CD1c-positive myeloid dendritic cell (primary cell): ENCODE measurements at regions not wholly inside any gene's neighbourhood (a gene's known extent, or its start where the extent isn't known, plus 50 kb on each side); places are given as distances from the start of the nearest gene placed in this dataset.
"Not testable (repeated sequence)": the region's sequence is repeated elsewhere in the genome, so short reads cannot be mapped to it uniquely, and the experiment has no call there.

Experiments
- DNase-seq: peaks from one replicate; pipeline ENCODE4 v3.0.0-alpha.2; 2016; ENCODE audit errors: extremely low spot score

DNA sequence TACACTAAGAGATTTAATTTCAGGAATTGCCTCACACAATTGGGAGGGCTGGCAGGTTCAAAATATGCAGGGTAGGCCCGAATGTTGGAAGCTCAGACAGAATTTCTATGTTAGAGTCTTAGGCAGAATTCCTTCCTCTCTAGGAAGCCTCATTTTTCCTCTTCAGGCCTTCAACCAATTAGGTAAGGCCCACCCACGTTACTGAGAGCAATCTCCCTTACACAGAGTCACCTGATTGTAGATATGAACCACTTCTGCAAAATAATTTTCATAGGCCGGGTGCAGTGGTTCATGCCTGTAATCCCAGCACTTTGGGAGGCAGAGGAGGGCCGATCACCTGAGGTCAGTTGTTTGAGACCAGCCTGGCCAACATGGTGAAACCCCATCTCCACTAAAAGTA, 50.2 kb upstream of the HIVEP1 start:
- no peak for DNase-seq

DNA sequence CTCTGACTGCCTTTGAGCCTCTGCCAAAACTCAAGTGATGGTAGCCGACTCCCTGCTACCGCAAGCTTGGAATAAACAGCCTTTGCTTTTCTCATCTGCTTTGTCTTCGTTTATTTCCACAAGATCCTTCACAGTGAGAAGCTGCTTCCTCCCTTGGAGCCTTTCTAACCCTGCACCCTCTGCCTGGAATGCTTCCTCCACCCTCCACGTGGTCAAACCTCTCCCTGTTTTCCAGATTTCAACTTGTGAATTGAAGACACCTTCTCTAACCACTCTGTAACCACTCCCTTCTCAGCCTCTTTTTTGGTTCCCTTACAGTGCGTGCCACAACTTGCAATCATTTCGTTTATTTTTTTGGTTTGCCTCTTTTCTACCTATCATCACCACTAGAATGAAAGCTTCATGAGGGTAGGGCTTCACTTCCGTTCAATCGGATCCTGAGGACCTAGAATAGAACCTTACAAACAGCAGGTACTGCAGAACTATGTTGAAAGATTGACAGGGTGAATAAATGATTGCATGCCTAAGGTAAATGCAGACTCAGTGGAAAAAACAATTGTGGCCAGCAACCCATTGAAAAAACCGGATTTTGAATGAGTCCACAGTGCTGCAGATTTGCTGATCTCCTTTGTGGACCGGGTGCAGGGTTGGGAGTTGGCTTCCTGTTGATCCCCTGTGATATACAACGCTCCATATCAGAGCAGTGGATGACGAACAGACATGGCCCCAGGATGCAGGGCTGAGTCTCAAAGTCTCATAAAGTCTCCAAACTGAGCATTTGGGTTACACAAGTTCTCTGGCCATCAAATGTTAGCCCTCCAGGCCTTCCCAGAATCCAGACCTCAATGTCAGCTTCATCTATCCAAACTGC, 51.0 kb upstream of the HIVEP1 start:
- no peak for DNase-seq

DNA sequence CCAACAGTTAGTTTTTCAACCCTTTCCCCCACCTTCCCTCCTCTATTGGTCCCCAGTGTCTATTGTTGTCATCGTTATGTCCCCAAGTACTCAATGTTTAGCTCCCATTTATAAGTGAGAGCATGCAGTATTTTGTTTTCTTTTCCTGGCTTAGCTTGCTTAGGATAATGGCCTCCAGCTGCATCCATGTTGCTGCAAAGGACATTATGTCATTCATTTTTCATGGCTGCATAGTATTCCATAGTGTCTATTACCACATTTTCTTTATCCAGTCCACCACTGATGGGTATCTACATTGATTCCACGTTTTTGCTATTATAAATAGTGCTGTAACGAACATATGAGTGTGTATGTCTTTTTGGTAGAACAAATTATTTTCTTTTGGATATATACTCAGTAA, 55.3 kb upstream of the HIVEP1 start:
- no peak for DNase-seq

GRCh38 chr6:11953641-11954040, 58.5 kb upstream of the HIVEP1 start:
- no peak for DNase-seq

GRCh38 chr6:11952316-11952715, 59.8 kb upstream of the HIVEP1 start:
- DNase-seq: no peak

DNA sequence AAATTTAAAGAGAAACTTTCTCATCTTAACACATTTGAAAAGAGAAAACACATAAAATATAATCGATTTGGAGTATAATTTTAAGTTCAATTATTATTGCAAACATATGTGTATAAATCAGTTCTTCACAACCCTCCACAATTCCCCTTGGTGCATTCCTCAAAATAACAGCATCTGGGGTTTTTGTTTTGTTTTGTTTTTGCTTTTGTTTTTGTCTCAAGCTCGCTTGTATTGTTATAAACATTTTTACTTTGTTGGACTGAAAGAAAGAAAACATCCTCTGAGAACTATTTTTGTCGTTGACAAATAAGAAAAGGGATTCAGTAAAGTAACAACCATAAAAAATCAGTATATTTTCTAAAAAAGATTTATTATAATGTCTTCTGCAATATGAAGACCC, 60.2 kb upstream of the HIVEP1 start:
- no peak for DNase-seq

- DNase-seq: no peak
Measured at GRCh38 chr6:11950109-11950508, 62.0 kb upstream of the HIVEP1 start.

- no peak for DNase-seq
Measured at GRCh38 chr6:11947575-11947974, 64.5 kb upstream of the HIVEP1 start.

- DNase-seq: no peak
Measured at GRCh38 chr6:11947063-11947462, 65.0 kb upstream of the HIVEP1 start.

DNA sequence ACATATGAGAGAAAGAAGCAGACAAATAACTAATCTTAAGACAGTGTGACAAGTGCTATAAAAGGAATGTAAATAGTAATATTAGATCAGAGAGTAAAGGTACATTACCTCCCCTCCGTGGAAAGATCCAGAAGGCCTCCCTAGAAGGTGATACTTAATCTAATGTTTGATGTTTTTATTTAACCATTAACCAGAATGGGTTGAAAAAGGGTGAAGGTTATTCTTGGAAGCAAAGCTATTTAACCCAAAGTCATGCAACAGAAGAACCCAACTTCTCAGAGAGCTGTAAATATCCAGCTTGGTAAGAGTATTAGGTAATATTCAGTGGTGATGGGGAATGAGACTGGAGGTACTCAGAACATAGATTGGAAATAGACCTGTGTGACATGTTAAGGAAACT, 68.0 kb upstream of the HIVEP1 start:
- DNase-seq: no peak

- DNase-seq: no peak
Measured at GRCh38 chr6:11943060-11943459, 69.1 kb upstream of the HIVEP1 start.

GRCh38 chr6:11942185-11942864, 69.8 kb upstream of the HIVEP1 start:
- DNase-seq: no peak

- DNase-seq: not testable (repeated sequence)
Measured at GRCh38 chr6:11940532-11941166, 71.5 kb upstream of the HIVEP1 start.

DNA sequence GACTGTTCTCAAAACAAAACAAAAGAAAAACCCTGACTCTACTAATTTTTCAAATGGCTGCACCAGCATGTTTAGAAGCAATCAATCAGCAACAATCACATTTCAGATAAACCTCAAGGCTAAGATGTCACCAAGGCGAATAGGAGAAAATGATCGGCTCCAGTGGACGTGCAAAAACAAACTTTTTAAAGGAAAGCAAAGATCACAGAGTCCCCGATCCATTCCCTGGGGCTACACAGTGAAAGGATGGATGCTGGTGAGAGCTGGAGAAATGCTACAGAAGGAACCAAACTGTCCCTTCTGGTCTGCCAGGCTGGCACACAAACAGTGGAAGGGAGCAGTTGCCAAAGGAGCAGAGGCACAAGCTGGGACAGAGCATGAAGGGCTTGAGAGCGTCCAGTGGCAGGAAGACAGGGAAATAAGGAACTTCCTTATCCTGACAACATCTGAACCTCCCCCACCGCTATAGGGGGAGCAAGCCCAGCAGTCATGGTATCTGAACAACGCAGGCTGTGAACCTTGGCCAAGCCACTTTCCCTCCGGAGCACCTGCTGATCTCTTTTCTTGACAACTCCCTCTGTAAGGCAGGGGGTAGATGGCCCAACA, 73.7 kb upstream of the HIVEP1 start:
- DNase-seq: no peak

DNA sequence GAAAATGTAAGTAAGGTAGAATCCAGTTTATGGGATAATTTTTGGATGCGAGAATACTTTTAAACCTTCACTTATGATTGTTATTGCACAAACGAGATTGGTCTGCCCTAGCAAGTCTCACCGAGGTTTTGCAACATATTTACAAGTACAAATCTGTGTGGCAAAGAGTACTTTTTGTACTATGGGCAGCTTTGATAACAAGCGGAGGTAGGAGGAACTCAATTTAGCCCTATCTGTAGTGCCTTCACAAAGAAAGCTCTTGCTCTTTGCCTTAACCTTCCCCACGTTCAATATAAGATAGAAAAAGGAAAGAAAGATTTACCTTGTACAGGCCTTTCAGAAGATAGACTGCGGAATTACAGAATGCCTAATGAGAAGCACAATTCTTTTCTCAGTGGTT, 77.5 kb upstream of the HIVEP1 start:
- DNase-seq: no peak

GRCh38 chr6:11932892-11933291, 79.2 kb upstream of the HIVEP1 start:
- not testable (repeated sequence) for DNase-seq

DNA sequence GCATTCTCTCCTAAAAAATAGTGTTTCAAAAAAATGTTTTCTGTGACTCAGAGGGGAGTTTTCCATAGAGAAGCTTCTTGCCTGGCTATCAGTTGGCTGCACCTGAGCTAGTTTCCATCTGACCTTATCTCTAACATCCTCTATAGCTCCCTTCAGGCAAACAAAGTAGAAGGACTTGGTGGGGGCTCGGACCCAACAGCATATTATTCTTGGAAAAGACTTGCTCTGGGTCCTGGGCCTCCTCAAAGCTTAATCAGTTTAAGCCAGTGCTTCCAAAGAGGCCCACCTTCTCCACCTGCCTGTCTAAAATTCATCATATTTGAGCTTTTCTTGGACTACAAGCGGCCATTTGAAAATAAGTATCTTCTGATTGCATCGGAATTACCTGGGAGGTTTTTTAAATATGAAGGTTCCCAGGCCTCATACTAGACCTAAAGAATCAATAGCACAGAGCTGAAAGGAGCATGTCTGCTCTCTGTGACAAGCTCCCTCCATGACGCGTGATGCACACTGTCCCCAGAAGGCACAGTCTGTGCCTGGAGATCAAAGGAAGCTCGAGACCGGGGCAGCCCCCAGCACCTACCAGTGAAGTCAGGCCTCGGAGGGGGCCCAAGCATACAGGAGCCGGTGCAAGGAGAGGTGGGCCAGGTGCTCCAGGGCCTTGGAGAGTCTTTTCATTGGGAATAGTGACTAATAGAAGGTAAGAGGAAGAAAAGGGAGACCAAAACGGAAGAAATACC, 80.6 kb upstream of the HIVEP1 start:
- no peak for DNase-seq

- DNase-seq: not testable (repeated sequence)
Measured at GRCh38 chr6:11930834-11931233, 81.3 kb upstream of the HIVEP1 start.

DNA sequence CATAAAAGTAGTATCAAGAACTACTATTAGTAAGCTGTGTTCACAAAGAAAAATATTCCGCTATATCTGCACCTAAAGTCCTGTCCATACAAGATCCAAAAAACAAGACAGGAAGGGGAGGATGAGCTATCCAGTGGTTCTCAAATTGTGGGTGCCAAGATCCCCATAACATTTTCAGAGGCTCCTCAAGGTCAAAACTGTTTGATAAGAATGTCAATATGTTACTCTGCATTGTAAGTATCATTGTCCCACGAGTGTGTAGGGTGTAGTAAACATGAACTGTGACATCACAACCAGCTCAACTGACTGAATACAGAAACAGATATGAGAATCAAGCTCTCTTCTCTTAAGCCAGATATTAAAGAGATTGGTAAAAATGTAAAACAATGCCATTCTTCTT, 81.9 kb upstream of the HIVEP1 start:
- DNase-seq: no peak

GRCh38 chr6:11929241-11929835, 82.8 kb upstream of the HIVEP1 start:
- DNase-seq: no peak
